ENCODE measurements at regions not wholly inside any gene's neighbourhood (a gene's known extent, or its start where the extent isn't known, plus 50 kb on each side); places are given as distances from the start of the nearest gene placed in this dataset.

DNA sequence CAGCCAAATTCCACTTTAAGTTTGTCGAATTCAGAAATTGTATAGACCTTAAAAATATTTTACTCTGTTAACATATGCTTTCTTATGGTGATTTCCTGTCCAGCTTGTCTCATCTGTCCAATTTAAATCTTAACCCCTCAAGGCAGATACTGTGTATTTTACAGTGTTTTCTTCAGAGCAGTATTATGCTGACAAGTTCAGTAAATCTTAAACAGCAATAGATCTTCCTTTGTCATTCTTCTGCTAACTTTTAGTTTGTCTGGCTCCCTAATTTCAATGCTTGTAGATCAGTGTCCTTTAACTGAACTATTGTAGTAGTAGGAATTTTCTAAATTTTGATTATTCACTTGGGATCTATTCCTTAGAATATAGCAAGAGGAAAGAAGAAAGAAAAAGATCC, 52.8 kb upstream of the MEIS1 start:
- DNase-seq = no peak

DNA sequence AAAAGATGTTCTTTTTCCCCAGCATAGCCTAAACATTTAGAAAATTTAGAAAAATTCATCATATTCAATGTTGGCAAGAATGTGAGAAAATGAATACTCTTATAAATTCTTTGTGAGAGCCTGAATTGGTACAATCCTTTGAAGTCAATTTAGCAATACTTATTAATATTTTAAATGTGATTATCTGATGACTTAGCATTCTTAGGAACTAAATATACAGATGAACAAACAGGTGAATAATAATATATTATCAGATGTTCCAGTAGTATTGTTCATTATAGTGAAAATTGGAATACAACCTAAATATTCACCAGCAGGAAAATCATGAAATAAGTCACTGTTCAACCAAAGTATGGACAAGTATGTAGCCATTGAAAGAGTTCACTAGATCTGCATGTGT, 55.5 kb upstream of the MEIS1 start:
- DNase-seq = no peak

DNA sequence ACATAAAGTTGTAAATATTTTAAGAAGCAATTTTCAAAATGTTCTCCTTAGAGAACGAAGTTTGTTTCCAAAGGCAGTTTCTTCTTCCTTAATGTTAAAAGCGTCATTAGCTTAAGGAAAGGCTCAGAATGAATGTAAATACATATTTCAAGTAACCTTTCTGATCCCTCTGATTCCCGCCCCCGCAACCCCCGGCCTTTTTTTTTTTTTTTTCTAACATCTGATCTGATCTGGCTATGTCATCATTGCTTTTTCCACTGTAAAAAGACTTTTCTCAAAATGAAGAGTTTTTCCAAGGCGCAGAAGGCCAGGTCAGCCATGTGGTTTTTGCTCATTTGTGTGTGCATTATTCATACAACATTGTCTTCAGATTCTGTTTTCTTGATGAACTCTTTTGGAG, 57.1 kb upstream of the MEIS1 start:
- DNase-seq = no peak

DNA sequence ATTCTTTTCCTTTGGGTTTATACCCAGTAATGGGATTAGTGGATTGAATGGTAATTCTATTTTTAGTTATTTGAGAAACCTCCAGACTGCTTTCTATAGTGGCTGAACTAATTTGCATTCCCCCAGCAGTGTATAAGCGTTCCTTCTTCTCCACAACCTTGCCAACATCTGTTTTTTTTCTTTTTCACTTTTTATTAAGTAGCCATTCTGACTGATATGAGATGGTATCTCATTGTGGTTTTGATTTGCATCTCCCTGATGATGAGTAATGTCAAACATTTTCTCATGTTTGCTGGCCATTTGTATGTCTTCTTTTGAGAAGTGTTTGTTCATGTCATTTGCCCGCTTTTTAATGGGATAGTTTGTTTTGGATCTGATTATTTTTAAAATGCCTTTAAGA, 64.1 kb upstream of the MEIS1 start:
- DNase-seq = no peak

DNA sequence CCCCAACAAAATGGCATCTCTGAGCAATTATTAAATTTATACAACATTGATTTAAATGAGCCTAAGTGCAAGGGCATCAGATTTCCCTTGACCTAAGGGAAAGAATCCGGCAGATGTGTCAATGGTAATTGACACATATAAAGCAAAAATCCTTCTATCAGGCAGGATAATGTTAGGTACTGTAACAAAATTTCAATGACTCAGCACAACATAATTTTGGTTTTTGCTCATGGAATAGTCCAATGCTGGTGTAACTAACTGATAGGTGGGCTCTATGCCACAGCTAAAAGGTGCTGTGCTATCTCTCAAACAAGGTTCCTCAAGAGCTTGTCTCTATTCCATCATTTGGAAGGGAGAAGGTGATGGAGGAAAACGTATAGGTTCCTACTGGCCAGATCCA, 68.3 kb upstream of the MEIS1 start:
- no peak for DNase-seq

DNA sequence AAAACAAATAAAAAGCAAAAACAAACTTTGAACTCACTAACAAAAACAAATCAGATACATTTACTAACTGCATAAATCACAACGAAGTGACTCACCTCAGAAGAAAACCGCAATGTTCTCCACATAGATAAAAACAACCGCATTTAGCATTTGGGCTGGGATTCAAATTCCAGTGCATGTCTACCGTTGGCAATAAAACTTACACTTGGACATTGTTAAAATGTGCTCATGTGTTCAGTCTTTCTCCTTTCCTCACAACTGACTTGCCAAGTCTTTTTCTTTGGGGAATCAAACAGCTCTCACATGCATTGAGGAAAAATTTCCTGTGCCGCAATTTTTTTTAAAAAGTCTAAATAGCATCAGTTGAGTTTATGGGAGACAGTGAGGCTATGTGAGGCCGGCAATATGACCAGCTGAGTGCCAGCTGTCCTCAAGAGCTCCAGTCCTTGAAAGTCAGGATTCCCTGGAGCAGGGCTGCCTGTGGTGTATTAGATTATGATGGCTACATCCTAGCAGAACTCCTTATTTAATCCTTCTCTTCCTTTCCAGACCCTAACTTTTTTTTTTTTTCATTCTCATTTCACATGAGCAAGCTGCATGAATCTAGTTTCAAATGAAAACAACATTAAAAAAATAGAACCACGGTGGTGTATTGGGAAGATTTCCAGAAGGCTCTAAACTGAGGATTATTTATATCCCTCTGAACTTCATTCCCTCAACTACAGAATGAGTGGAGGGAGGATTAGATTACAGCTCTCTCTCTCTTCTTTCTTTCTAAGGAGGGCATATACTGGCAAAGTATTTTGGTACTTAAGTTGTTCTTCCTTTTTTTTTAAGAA, 70.2 kb upstream of the MEIS1 start:
- DNase-seq = peak in 1 of 51 donors; percentile 1

DNA sequence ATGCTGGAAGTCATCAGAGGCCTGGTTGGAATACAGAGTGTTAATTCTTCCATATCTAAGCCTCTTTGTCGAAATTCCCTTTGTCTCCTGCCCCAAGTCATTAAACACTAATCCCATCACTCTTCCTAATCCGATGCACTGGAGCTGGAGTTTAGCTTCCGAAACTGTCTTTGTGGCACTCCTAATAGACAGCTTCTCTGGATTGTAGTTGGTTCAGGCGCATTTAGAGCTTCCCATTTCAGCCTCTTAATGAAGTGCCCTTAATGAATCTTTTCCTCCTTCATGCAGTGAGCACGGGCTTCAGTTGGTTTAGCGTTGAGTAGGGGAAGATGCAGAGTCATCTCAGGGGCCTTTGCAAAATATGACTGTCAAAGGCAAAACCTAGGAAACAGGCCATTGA, 72.2 kb upstream of the MEIS1 start:
- DNase-seq = no peak

DNA sequence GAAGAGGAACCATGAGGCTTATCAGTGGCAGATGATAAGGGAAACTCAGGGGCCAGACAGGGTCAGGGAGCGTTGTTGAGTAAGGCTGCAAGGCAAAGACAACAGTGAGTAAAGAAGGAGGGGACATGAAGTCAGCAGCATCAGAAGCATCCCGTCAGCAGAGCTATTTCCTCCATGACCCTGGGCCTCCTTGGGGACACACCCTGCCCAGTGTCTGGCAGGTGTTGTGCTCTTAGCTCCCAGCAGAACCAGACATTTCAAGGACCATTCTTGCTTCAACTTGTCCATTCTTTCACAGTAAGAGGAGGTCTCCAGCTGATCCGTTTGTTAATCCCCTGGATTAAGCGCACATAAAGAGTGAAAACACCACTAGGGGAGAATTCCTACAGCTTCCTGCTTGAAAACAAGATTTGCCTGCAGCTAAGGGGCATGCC, 88.7 kb upstream of the MEIS1 start:
- DNase-seq = no peak

DNA sequence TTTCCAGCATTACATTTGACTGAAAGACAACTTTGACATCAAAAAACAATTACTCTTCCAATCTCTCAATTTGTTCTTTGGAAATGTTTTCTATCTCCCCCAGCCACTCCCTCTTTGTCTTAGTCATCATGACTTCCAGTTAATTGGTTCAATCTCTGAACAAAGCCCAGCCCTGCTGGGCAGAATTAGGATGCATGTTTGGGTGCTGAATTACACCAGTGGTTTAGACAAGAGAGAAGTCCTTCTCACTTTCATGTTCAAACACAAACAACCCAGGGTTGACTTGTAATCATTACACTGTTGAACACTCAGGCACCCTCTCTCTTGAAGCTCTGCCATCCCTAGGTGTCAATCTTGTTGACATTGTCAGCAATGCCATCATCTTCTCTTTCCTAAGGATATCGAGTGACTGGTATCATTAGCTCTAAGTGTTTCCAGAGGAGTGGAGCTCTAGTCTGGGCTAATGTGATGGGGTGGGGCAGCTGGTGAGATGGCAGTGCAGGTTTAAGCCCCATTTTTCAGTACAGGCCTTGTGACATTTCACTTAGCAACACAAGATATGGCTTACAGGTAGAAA, 90.8 kb upstream of the MEIS1 start:
- DNase-seq = no peak

DNA sequence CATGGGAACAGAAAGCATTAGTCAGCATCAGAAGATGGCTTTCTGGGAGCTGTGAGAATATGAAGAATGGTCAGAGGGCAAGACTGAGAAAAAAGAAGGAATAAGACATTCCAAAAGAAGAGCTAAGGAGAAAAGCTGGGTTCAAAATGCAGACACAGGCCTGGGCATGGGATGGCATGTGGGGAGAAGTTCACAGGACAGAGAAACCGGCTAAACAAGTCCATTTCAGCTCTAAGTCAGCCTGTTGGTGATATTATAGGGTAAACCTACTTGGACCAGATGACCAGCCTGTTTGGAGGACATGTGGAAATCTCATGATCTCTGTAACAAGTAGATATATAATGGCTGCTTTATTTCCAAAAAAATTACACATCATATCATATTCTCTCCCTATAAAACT, 91.7 kb upstream of the MEIS1 start:
- no peak for DNase-seq

DNA sequence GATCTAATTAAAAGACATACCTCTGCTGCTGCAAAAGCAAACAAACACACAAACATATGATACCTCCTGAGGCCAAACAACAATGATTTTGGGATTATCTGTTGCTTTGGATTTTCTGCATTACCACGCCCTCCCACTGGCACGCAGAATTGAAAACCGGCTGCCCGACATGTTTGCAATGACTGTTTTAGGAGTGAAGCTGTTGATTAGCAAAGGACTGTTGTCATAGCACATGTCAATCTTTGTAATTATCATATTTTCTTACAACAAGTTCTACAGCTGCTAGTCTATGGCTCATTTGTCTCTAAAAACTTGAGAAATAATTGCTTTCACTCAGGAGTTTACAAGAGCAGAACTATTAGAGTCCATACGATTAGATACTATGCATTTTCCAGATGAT, 94.4 kb upstream of the MEIS1 start:
- DNase-seq = no peak

DNA sequence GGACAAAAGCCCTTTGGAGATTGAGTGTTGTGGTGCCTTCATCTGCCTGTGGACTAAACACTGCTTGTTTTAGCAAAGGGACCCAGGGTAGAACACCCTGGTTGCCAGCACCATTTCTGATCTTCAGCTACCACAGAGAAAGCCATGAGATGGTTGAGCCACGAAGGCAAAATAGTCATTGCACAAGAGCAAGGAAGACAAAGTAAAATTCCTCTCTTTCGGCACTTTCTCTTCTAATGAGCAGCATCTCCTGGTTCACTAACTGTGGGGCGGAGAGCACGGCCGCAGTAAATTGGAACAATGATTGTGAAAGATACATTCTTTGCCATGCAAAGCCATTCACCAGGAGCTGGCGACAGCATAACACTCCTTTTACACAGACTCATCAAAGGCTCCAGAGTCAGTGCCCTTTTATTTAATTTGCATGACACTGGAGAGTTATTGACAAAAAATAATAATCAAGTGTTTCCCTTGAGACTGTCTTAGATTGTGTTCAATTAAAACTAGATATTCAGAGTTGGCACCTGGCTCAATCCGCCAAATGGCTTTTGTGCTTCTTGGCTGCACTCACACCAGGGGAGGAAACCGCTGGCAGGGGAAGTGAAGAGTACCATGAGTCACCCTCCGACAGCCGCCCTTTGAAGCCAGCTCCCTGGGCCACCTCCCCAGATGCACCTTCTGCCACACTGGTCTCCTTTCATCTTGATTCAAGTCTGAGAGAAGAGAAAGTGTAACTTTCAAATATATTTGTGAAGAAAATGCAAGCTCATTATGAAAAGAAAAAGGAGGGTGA, 100.5 kb upstream of the MEIS1 start:
- no peak for DNase-seq

DNA sequence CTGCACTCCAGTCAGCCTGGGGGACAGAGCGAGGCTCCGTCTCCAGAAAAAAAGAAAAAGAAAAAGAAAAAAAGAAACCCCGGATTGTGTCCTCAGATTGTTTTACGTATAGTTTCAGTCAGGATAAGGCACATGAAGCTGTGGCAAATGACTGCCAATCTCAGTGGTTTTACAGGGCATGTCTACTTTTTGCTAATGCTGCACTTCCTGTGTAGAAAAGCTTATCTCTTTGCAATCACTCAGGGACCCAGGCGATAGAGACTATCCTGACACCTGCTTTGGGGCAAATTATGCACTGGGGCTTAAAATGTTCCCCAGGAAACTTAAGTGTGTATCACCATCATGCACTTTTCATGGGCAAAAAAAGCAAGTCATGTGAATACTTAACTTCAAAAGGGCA, 103.7 kb upstream of the MEIS1 start:
- no peak for DNase-seq

DNA sequence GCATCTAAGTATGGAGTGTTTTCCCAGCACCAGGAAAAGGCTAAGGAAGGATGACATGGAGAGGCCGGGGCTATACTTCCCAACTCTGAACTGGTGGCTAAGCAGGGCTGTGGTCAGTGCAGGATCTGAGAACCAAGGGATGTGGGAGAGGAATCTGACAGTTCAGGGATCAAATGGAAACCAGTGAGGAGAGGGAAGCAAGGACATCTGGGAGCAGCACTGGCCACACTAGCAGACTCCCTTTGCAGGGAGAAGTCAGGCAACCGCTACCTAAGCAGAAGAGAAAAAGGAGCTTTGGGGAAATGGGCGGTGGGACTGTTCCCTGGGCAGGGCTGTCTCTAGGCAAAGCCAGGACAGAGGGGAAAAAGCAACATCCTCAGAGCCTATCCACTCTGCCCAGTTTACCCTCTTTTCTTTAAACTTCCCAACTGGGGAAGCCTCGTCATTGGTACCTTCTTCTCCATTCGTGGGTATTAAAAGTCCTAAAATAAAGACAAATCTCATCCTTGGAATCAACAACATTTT, 105.8 kb upstream of the MEIS1 start:
- DNase-seq = no peak

DNA sequence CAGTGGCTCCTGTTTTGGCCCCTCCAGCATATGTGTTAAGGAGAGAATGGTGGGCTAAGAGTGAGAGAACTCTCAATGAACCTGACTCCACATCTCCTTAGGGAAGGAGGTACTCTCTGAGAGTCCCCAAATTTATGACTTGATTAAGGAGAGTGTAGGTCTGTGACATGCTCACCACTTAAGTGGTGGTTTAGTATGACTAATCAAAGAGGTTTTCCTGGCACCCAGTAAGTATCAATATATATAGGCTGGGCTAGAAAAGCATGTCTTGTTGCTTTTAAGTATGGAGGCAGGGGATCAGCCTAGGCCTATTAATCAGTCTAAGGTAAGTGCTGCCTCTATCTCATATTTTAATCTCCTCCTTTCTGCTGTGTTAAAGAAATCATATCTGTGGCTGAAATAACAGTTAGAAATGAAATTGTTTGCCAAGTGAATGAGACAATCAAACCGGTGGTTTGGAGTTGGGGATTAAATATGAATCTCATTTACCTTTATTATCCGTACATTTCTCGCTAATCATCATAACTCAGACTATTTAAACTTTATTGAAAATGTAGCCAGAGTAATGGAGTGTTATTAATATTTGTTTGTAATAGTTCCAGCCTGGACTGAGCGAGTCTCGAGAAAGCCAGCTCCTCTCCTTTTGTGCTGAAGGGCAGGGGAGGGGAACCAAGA, 107.7 kb upstream of the MEIS1 start:
- DNase-seq = no peak

DNA sequence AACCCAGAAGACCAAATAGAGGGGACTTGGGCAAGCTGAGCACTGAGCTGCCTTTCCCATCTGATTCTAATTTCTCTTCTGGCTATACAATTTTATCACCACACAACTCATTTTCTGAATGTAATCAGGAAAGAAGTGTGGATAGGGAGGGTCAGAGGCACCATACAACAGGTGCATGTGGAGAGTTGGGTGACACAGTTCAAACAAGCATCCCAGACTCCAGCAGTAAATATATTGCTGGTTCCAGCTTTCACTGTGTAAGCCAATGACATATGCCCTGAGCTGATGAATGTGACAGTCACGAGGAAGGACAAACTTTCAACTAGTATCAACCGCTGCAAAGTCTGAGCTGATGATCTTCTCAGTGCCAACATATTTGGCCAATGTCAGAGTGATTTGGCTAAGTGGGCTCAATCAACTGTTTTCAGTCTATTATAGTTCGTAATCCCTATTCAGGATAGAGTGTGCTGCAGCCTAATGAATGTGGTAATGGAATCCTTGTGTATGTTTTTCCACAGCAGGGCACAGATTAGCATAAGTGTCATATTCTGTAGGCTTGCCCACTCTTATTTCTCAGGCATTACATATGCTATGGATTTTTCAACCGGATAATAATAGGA, 109.9 kb upstream of the MEIS1 start:
- no peak for DNase-seq

DNA sequence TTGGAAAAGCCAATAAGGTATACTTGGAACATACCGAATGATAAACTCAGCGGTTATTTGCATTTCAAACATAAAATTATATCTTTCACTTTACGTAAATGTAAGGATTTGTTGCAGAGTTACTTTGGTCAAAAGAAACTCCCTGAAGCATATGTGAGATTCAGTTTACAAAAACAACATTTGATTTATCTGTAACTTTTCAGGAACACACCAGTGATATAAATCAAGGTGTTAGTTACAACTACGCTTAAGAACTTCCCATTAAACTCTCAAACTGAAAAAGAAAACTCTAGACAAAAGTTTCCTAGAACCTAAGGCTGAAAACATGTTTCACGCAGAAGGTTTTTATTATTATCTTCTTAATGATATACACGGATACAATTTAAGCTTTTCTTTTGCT, 110.6 kb upstream of the MEIS1 start:
- DNase-seq = no peak

DNA sequence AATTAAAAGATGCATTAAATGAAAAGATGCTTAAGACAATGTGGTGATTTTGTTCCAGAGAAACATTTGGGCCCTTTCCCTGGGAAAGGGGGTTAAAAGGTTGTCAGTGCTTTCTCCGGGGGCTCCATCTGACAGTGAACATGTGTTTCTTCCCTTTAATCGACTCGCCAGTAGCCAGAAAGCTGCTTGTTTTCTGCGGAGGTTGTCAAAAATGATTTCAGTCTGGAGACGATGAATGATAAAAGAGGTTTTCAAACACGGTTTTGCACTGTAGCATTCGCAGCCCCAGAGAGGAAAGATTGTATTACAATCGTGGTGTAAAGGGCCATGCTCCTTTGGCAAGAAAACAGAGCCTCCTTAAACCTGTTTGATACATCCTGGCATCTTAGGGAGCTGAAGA, 111.5 kb upstream of the MEIS1 start:
- DNase-seq = no peak

DNA sequence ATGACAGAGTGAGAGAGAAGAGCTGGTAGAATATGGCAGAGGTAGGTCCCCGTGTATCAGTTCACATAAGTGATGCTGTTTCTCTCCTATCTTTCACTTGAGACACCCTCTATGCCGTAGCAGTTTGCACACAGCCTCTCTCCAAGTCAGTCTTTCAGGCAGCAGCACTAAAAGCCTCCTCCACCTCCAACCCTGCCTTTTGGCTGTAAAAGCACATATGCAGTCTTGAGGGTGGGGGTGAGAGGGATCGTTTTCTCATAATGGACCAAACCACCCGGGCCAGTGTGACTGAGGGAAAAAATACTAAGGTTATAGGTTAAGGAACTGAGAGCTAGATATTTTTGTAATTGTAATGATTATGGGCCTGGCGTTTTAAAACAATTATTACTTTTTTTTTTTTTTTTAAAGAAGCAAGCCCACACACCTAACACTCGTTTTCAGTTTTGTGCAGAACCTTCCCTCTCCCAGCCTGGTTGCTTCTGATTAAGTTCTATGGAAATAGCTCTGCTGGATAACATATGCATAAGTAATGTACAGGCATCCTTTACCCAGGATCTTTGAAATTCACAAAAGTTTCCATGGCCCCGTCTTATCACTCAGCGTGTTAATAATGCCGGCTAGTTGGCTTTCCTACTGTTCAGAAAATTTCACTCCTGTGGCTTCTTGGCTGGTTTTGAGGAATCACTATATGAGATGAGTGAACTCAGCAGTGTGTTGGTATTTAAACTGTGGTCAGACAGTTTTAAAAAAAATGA, 112.2 kb upstream of the MEIS1 start:
- no peak for DNase-seq

DNA sequence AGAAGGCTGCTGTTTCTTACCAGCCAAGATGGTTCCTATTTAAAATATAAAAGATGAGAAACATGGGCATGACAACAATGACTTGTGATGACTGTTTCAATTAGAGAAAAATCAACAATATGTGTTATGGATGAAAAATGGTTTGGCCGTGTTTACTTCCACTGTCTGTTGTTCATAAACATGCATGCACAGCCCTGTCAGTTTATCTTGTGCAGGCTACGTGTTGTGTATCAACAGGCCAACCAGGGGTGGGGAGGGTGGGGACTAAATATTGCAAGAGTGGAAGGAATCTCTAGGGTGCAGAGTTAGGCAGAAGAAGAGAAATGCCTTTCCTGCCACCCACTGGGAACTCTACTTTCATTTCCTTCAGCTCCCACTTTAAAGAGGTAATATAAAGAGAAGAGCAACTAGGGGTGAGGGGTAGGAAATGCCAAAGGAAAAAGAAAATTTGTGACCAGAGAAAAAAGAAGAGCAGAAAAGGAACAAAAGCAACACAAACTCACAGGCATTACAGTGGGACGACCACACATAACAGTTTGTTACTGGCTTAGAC, 116.8 kb upstream of the MEIS1 start:
- DNase-seq = no peak

All from hypothalamus (tissue), 51 donors.